CD8-positive, alpha-beta memory T cell (primary cell): ENCODE measurements at regions not wholly inside any gene's neighbourhood (a gene's known extent, or its start where the extent isn't known, plus 50 kb on each side); places are given as distances from the start of the nearest gene placed in this dataset.
A peak's percentile ranks its signal among the peaks of the same experiment; 100 is the strongest.
"Not testable (repeated sequence)": the region's sequence is repeated elsewhere in the genome, so short reads cannot be mapped to it uniquely, and the experiment has no call there.

Source experiments
- CTCF ChIA-PET: fragments of 350-600 bp; sonication (Branson Sonifier 250); formaldehyde crosslinking; loops from one replicate; lab custom pipeline; 2021; ENCODE audit warnings: antibody characterized with exemption; lab: Charles Lee
- POLR2A ChIA-PET: fragments of 350-600 bp; sonication (Branson Sonifier 250); formaldehyde crosslinking; loops from one replicate; lab custom pipeline; 2021; ENCODE audit warnings: antibody characterized with exemption; lab: Charles Lee
- DNase-seq, 5 donors: peaks; one replicate each; pipeline versions ENCODE4 v3.0.0 to v3.0.0-alpha.2; 2020 to 2022; ENCODE audit warnings: mixed read lengths in 1 of 5
- H3K27ac ChIP-seq: one replicate; pipeline ENCODE4 v1.7.0; 2013; ENCODE audit warnings: low read depth, mild to moderate bottlenecking, low read length, moderate library complexity
- H3K27me3 ChIP-seq: 2 replicates; pipeline ENCODE4 v1.7.0; 2013; ENCODE audit warnings: low read length, mild to moderate bottlenecking; ENCODE audit not compliant: insufficient read depth, poor library complexity, severe bottlenecking
- H3K36me3 ChIP-seq: 2 replicates; pipeline ENCODE4 v1.7.0; 2013; ENCODE audit warnings: mild to moderate bottlenecking, low read length, moderate library complexity; ENCODE audit not compliant: insufficient read depth
- H3K4me1 ChIP-seq: 2 replicates; pipeline ENCODE4 v1.7.0; 2013; ENCODE audit warnings: mild to moderate bottlenecking, low read length, moderate library complexity; ENCODE audit not compliant: insufficient read depth
- H3K4me3 ChIP-seq: 2 replicates; pipeline ENCODE4 v1.7.0; 2013; ENCODE audit warnings: mild to moderate bottlenecking, low read length
- H3K9me3 ChIP-seq: 2 replicates; pipeline ENCODE4 v1.7.0; 2013; ENCODE audit warnings: mild to moderate bottlenecking, low read length
- H3K27ac Mint-ChIP-seq, 8 donors: one replicate each; pipeline ENCODE4 v1.8.0; 2020 to 2021; ENCODE audit warnings: mixed read lengths in 8 of 8, mild to moderate bottlenecking in 6 of 8, inconsistent platforms in 3 of 8, moderate library complexity in 3 of 8
- H3K27me3 Mint-ChIP-seq, 2 donors: one replicate each; pipeline ENCODE4 v1.8.0; 2020 to 2021; ENCODE audit warnings: mixed read lengths in 2 of 2, mild to moderate bottlenecking in 1 of 2, moderate library complexity in 1 of 2
- H3K36me3 Mint-ChIP-seq, 3 donors: one replicate each; pipeline ENCODE4 v1.8.0; 2020 to 2021; ENCODE audit warnings: mixed read lengths in 3 of 3, inconsistent platforms in 1 of 3, mild to moderate bottlenecking in 1 of 3
- H3K4me1 Mint-ChIP-seq, 3 donors: one replicate each; pipeline ENCODE4 v1.8.0; 2020 to 2021; ENCODE audit warnings: mixed read lengths in 3 of 3, inconsistent platforms in 1 of 3, mild to moderate bottlenecking in 1 of 3
- H3K4me3 Mint-ChIP-seq, 7 donors: one replicate each; pipeline ENCODE4 v1.8.0; 2020 to 2021; ENCODE audit warnings: mixed read lengths in 7 of 7, mild to moderate bottlenecking in 6 of 7, moderate library complexity in 4 of 7, inconsistent platforms in 2 of 7
- H3K9me3 Mint-ChIP-seq, 5 donors: one replicate each; pipeline ENCODE4 v1.8.0; 2020 to 2022; ENCODE audit warnings: mixed read lengths in 5 of 5, mild to moderate bottlenecking in 3 of 5, moderate library complexity in 2 of 5, inconsistent platforms in 1 of 5

GRCh38 chr7:32206488-32206887 lies 136.3 kb upstream of the PDE1C start:
- no peak for DNase-seq
- CTCF ChIA-PET = no interaction called here
- peaks cover 0 to 2% of the 10 kb centered on the region in 2 donors for H3K27me3 Mint-ChIP-seq
- H3K4me3 Mint-ChIP-seq = no peak overlapping the region
- Histone ChIP-seq H3K4me3 (no peak overlapping the region), H3K27me3 (no peaks in the 10 kb centered on the region), H3K36me3 (no peaks in the 10 kb centered on the region), H3K4me1 (no peaks in the 10 kb centered on the region), H3K27ac (no peak overlapping the region), H3K9me3 (no peaks in the 10 kb centered on the region)
- H3K36me3 Mint-ChIP-seq = no peaks in the 10 kb centered on the region
- no peak overlapping the region for H3K27ac Mint-ChIP-seq
- POLR2A ChIA-PET = no interaction called here
- no peaks in the 10 kb centered on the region for H3K4me1 Mint-ChIP-seq
- peaks cover 0 to 3% (median 2%) of the 10 kb centered on the region in 5 donors for H3K9me3 Mint-ChIP-seq

- CTCF ChIA-PET, H3K36me3 ChIP-seq, H3K36me3 Mint-ChIP-seq, H3K4me1 Mint-ChIP-seq, DNase-seq, H3K27me3 ChIP-seq, H3K27ac ChIP-seq, POLR2A ChIA-PET, H3K4me3 Mint-ChIP-seq, H3K9me3 Mint-ChIP-seq, H3K4me3 ChIP-seq, H3K4me1 ChIP-seq, H3K9me3 ChIP-seq, H3K27me3 Mint-ChIP-seq, H3K27ac Mint-ChIP-seq: not testable (repeated sequence)
These were observed 135.2 kb upstream of the PDE1C start for GRCh38 chr7:32205298-32205824.

GRCh38 chr7:32204361-32205018 lies 134.3 kb upstream of the PDE1C start:
- H3K4me1 ChIP-seq = no peaks in the 10 kb centered on the region
- H3K27me3 ChIP-seq = no peaks in the 10 kb centered on the region
- H3K27ac ChIP-seq = no peak overlapping the region
- H3K9me3 ChIP-seq = no peaks in the 10 kb centered on the region
- no peak for DNase-seq
- H3K4me3 ChIP-seq = no peak overlapping the region
- H3K36me3 ChIP-seq = no peaks in the 10 kb centered on the region
- Mint-ChIP-seq H3K36me3 (no peaks in the 10 kb centered on the region), H3K4me1 (no peaks in the 10 kb centered on the region), H3K4me3 (no peak overlapping the region), H3K9me3 (peaks cover 0 to 4% (median 2%) of the 10 kb centered on the region in 5 donors), H3K27ac (peak overlapping the region in 1 of 8 donors; percentile 7), H3K27me3 (peaks cover 0 to 4% of the 10 kb centered on the region in 2 donors)
- CTCF ChIA-PET = no interaction called here
- POLR2A ChIA-PET = no interaction called here

GRCh38 chr7:32200646-32201045 lies 130.4 kb upstream of the PDE1C start:
- no peak overlapping the region for H3K27ac ChIP-seq
- H3K4me3 ChIP-seq = no peak overlapping the region
- Mint-ChIP-seq H3K27me3 (peaks cover 0 to 4% of the 10 kb centered on the region in 2 donors), H3K36me3 (no peaks in the 10 kb centered on the region), H3K4me1 (no peaks in the 10 kb centered on the region), H3K27ac (no peak overlapping the region), H3K4me3 (no peak overlapping the region), H3K9me3 (peaks cover 2 to 11% (median 7%) of the 10 kb centered on the region in 5 donors)
- H3K36me3 ChIP-seq = no peaks in the 10 kb centered on the region
- CTCF ChIA-PET = no interaction called here
- no peaks in the 10 kb centered on the region for H3K27me3 ChIP-seq
- POLR2A ChIA-PET = no interaction called here
- H3K4me1 ChIP-seq = no peaks in the 10 kb centered on the region
- H3K9me3 ChIP-seq = no peaks in the 10 kb centered on the region
- DNase-seq = no peak

GRCh38 chr7:32194537-32194936 lies 124.3 kb upstream of the PDE1C start:
- Mint-ChIP-seq H3K36me3 (no peaks in the 10 kb centered on the region), H3K27ac (no peak overlapping the region), H3K27me3 (no peaks in the 10 kb centered on the region), H3K4me3 (no peak overlapping the region), H3K9me3 (peaks cover 3 to 28% (median 15%) of the 10 kb centered on the region in 5 donors), H3K4me1 (no peaks in the 10 kb centered on the region)
- no peak for DNase-seq
- no peaks in the 10 kb centered on the region for H3K36me3 ChIP-seq
- no peaks in the 10 kb centered on the region for H3K4me1 ChIP-seq
- H3K27me3 ChIP-seq = no peaks in the 10 kb centered on the region
- CTCF ChIA-PET = no interaction called here
- no peaks in the 10 kb centered on the region for H3K9me3 ChIP-seq
- no peak overlapping the region for H3K27ac ChIP-seq
- POLR2A ChIA-PET = no interaction called here
- H3K4me3 ChIP-seq = no peak overlapping the region

GRCh38 chr7:32191305-32191704 lies 121.1 kb upstream of the PDE1C start:
- no peak overlapping the region for H3K27ac ChIP-seq
- POLR2A ChIA-PET = no interaction called here
- no peaks in the 10 kb centered on the region for H3K4me1 ChIP-seq
- no peaks in the 10 kb centered on the region for H3K27me3 ChIP-seq
- no peak for DNase-seq
- Mint-ChIP-seq H3K4me3 (no peak overlapping the region), H3K36me3 (no peaks in the 10 kb centered on the region), H3K4me1 (no peaks in the 10 kb centered on the region), H3K9me3 (peaks cover 3 to 30% (median 13%) of the 10 kb centered on the region in 5 donors), H3K27ac (no peak overlapping the region), H3K27me3 (no peaks in the 10 kb centered on the region)
- H3K9me3 ChIP-seq = no peaks in the 10 kb centered on the region
- no peaks in the 10 kb centered on the region for H3K36me3 ChIP-seq
- CTCF ChIA-PET = no interaction called here
- H3K4me3 ChIP-seq = no peak overlapping the region

- Mint-ChIP-seq H3K27ac (no peak overlapping the region), H3K36me3 (no peaks in the 10 kb centered on the region)
- H3K27ac ChIP-seq = no peak overlapping the region
These were observed 109.4 kb upstream of the PDE1C start for GRCh38 chr7:32179567-32179966.

GRCh38 chr7:32178677-32179366 lies 108.6 kb upstream of the PDE1C start:
- H3K27ac ChIP-seq = no peak overlapping the region
- H3K4me1 Mint-ChIP-seq = no peaks in the 10 kb centered on the region
- H3K9me3 Mint-ChIP-seq = peaks cover 0 to 6% (median 0%) of the 10 kb centered on the region in 5 donors
- no peaks in the 10 kb centered on the region for H3K9me3 ChIP-seq
- no peaks in the 10 kb centered on the region for H3K36me3 Mint-ChIP-seq
- DNase-seq = no peak
- H3K4me3 ChIP-seq = no peak overlapping the region
- no peaks in the 10 kb centered on the region for H3K4me1 ChIP-seq
- CTCF ChIA-PET = no interaction called here
- no peaks in the 10 kb centered on the region for H3K27me3 ChIP-seq
- no peaks in the 10 kb centered on the region for H3K36me3 ChIP-seq
- H3K4me3 Mint-ChIP-seq = no peak overlapping the region
- peaks cover 0 to 2% of the 10 kb centered on the region in 2 donors for H3K27me3 Mint-ChIP-seq
- POLR2A ChIA-PET = no interaction called here
- no peak overlapping the region for H3K27ac Mint-ChIP-seq

More at GRCh38 chr7:32179567-32179966, 109.4 kb upstream of the PDE1C start:
- Mint-ChIP-seq H3K27me3 (peaks cover 0 to 2% of the 10 kb centered on the region in 2 donors), H3K4me3 (no peak overlapping the region), H3K4me1 (no peaks in the 10 kb centered on the region), H3K9me3 (peaks cover 0 to 6% (median 0%) of the 10 kb centered on the region in 5 donors)
- DNase-seq = no peak
- no peak overlapping the region for H3K4me3 ChIP-seq
- H3K9me3 ChIP-seq = no peaks in the 10 kb centered on the region
- H3K4me1 ChIP-seq = no peaks in the 10 kb centered on the region
- ChIA-PET CTCF (no interaction called here), POLR2A (no interaction called here)
- no peaks in the 10 kb centered on the region for H3K36me3 ChIP-seq
- H3K27me3 ChIP-seq = no peaks in the 10 kb centered on the region
